Suppressor macrophage (primary cell): ENCODE measurements at regions not wholly inside any gene's neighbourhood (a gene's known extent, or its start where the extent isn't known, plus 50 kb on each side); places are given as distances from the start of the nearest gene placed in this dataset.

Experiments used
- DNase-seq, 4 experiments: peaks; one replicate each; pipeline ENCODE4 v3.0.0-alpha.2; 2020 to 2022

DNA sequence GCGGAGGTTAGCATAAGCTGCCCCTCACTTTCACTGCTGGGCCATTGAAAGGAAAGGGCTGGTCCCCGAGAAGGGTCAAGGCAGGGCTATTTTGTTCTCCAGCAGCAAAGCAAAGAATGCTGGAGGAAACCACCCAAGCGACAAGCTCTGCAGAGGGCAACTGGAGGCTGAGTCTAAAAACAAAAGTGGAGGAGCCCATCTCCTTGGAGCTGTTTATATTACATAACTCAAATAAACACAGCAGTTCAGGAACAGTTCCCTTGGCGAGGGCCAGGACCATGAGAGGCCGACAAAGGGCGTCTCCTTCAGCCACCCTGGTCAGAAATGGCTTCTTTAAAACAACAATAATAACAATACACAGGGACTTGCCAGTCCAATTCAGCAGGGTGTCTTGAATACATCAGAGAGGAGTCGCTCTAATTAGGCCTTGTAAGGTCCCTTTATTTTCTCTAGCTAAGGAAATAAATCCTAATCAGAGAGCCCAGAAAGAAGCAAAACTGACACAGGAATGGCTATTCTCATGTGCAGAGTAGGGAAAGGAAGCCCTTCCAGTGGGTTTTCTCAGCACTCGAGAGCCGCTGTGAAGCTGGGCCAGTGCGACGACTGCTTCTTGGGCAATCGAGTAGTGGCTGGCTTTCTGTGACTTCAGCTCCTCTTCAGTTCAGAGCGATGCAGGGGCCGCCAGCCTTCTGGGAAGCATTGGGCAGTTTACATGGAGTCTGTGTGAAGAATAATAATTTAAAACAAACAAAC, 57.0 kb upstream of the TARBP1 start:
- peak in 2 of 4 experiments; percentile 22 to 36 for DNase-seq

- DNase-seq: no peak
Observed at GRCh38 chr1:234535218-234535617, 56.2 kb upstream of the TARBP1 start.

DNA sequence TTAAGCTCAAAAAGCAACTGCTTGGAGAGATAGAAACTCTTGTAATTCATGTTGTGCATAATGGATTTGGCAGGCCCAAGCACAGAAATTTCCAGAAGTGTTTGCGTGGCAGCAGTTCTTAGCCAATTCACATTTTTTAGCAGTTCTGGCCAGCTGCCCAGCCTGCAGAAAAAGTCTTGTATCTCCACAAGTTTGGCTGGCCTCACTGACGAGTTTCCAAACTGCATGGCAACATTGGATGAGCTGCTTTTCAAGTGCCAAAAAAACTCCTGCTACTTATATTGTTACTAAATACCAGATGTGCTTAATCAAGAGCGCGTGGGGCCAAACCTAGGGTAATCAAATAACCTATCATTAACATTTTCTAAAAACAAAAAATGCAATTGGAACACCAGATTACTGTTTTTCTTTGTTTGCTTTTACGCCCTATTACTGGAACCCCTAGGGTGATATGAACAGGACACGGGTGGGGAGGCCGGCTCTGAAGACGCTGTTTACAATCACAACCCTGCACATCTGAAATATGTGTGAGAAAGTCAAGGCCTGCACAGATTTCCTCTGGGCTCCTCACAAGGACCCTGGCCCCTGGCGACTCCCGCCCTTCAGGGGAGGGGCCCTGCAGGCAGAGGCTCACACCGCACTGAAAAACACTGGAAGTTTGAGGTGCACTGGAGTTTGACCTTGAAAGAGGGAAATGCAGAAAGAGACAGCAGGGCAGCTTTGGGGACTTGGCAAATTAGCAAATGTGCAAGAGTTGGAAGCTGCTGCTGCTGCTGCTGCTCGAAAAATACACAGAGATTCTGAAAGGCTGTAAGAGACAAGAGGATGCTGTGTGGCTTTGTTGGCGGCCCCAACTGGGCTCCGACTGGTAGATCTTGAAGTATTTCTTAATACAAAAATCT, 55.2 kb upstream of the TARBP1 start:
- DNase-seq: peak; percentile 28 to 54 (median 43)

DNA sequence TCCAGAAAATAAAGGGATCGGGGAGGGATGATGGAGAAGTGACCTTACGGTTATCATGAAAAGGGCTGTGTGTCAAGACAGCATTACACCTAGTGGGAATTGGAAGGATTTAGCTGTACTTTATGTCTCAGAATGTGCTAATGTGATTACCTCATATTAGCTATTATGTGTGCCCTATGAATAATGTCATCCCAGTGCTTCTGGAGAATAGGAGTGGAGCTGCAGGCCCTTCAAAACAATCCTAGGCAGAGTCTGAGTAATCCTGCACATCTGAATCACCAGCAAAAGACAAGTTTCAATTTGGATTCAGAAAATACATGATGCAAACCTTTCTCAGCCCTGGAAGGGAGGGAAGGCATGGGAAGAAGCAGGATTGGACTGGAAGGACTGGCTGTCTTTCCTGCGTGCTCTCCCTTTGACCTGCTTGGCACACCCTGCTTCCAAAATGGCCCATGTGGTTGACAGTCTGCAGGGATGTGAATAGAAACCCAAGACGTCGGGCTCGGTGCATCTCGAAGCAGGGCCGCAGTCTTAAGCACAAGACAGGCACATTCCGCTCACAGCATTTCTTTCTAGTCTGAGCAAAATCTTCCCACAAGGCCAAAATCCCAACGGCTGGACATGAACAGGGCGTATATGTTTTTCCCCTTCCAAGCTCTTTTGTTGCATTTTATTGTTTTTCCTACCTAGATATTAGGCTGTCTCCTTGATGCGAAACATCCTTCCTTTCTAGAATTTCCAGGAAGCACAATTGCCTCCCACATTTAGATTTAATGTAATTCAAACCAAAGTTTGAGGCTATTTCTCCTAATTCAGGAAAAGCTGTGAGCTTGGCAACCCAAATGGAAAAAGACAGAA, 54.3 kb upstream of the TARBP1 start:
- DNase-seq: peak; percentile 39 to 81 (median 52)

- DNase-seq: peak; percentile 80 to 97 (median 88)
Observed at GRCh38 chr1:234532503-234532922, 53.5 kb upstream of the TARBP1 start.

- DNase-seq: no peak
Observed at GRCh38 chr1:234531151-234531635, 52.2 kb upstream of the TARBP1 start.

DNA sequence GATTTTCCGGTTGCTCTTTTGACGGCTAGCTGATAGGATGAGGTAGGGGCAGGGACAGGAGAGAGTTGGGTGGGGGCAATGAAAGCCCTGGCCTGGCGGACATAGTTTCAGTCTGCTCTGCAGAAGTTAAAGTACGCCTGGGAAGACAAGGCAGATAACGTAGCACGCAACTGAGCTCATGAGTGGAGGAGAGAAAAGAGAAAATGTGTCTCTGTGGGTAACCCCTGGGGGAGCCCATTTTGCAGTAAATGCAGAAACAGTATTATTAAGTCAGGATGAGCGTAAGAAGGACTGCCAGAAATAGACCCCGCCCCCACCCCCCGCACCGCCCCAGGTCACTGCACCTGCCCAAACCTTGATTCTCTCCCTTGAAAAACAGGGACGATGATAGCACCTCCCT, 51.7 kb upstream of the TARBP1 start:
- no peak for DNase-seq

- DNase-seq: no peak
Observed at GRCh38 chr1:234529950-234530237, 50.9 kb upstream of the TARBP1 start.

DNA sequence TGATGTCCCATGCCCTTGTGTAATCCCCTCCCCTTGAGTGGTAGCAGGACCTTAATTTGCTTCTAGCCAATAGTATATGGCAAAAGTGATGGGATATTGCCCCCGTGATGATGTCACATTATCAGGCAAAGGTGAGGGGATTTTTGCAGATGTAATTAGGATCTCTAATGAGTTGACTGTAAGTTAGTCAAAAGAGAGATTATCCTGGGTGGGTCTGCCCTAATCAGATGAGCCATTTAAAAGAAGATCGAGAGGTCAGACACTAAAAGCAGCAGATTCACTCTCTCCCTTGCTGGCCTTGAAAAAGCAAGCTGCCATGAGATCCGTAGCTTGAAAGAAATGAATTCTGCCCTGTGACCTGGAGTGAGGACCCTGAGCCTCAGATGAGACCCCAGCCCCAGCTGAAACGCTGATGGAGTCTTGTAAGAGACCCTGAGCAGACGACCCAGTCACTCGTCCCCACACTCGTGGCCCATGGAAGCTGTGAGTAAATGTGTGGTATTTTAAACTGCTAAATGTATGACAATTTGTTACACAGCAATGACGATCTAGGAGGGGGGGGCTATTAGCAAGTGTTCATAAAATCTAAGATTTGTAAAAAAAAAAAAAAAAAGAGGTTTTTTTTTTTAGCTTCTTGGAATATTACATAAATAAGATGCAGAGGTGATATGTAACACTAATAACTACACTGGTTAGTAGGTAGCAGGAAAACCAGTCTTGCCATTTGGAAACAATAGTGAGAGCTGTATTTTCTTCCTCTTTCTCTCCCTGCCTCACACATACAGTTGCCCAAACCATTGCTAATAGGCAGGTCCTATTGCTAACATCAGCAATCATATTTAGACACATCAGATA, 50.3 kb upstream of the TARBP1 start:
- peak; percentile 36 to 75 (median 56) for DNase-seq
